ENCODE measurements at regions not wholly inside any gene's neighbourhood (a gene's known extent, or its start where the extent isn't known, plus 50 kb on each side); places are given as distances from the start of the nearest gene placed in this dataset.

- no peak overlapping the region for H3K9ac ChIP-seq (ENCODE audit: extremely low read depth, insufficient read length, low read length)
- no peaks in the 10 kb centered on the region for H3K79me2 ChIP-seq (ENCODE audit: insufficient read depth, low read length)
- H2BK120ac ChIP-seq (ENCODE audit: low read depth, low read length, poor library complexity, severe bottlenecking), result no peak overlapping the region
- H2BK5ac ChIP-seq (ENCODE audit: insufficient read length, low read length), result no peak overlapping the region
- H3K23ac ChIP-seq (ENCODE audit: insufficient read length, low read depth, low read length), result no peak overlapping the region
- no peaks in the 10 kb centered on the region for H3K9me3 ChIP-seq (ENCODE audit: control insufficient read depth, low read depth, low read length)
- no peak overlapping the region for H4K5ac ChIP-seq (ENCODE audit: insufficient read length, low read depth, low read length)
- no peak overlapping the region for H3K14ac ChIP-seq (ENCODE audit: insufficient read depth, low read length)
- peaks cover 27 to 35% of the 10 kb centered on the region in 2 experiments for H3K9me3 Mint-ChIP-seq
- peak overlapping the region; percentile 4 to 35 (median 18); a peak in 4 of 7 replicates for H3K27ac Mint-ChIP-seq
- no peak overlapping the region for H2AK5ac ChIP-seq (ENCODE audit: insufficient read length, low read length)
- no peak overlapping the region for H3K4ac ChIP-seq (ENCODE audit: low read depth, low read length)
- no peak overlapping the region for H3K4me2 ChIP-seq (ENCODE audit: insufficient read depth, insufficient read length, low read length)
- H3K23me2 ChIP-seq (ENCODE audit: insufficient read length, low read depth, low read length, poor library complexity, severe bottlenecking), result no peaks in the 10 kb centered on the region
- H3K27ac ChIP-seq (ENCODE audit: insufficient read length, low read depth, low read length), result no peak overlapping the region
- no peak overlapping the region for H2BK20ac ChIP-seq (ENCODE audit: low read depth, low read length, poor library complexity, severe bottlenecking)
- H4K8ac ChIP-seq (replicated peaks; ENCODE audit: insufficient read length, low read depth, low read length), result no peak overlapping the region
- no peak overlapping the region for H2AFZ ChIP-seq (ENCODE audit: low read length)
- H2BK12ac ChIP-seq (ENCODE audit: insufficient read length, low read depth, low read length), result no peak overlapping the region
- no peaks in the 10 kb centered on the region for H3K27me3 Mint-ChIP-seq (ENCODE audit: low read depth)
- H3K4me1 ChIP-seq (ENCODE audit: insufficient read depth, low read length), result peaks cover 6% of the 10 kb centered on the region
- no peak overlapping the region for H3K56ac ChIP-seq (ENCODE audit: insufficient read length, low read depth, low read length)
- no peak overlapping the region for H3K18ac ChIP-seq (ENCODE audit: insufficient read length, low read depth, low read length)
- no peaks in the 10 kb centered on the region for H3K79me1 ChIP-seq (ENCODE audit: insufficient read depth, low read depth, low read length, poor library complexity, severe bottlenecking)
- H3T11ph ChIP-seq (ENCODE audit: low read length), result no peak overlapping the region
- no peaks in the 10 kb centered on the region for H4K20me1 ChIP-seq (ENCODE audit: control insufficient read depth, insufficient read depth, insufficient read length)
- H3K27me3 ChIP-seq (ENCODE audit: insufficient read depth, low read length), result no peaks in the 10 kb centered on the region
- H2BK15ac ChIP-seq (ENCODE audit: low read depth, low read length), result no peak overlapping the region
- no peak overlapping the region for H4K91ac ChIP-seq (ENCODE audit: insufficient read length, low read depth, low read length)
- no CpG with 5 or more reads among the region's 8 CpGs for whole genome bisulfite sequencing (ENCODE audit: extremely low coverage, insufficient read length, low lambda C conversion rate)
- no peak for TF ChIP-seq CTCF (conservative IDR thresholded peaks at IDR 0.05)
- H3K36me3 Mint-ChIP-seq (ENCODE audit: insufficient read depth in 1 of 3, low read depth in 3 of 3), result peaks cover 26 to 54% (median 34%) of the 10 kb centered on the region in 3 experiments
- H3K4me1 Mint-ChIP-seq, result peaks cover 31 to 35% of the 10 kb centered on the region in 2 experiments
- H3K4me3 Mint-ChIP-seq, result no peak overlapping the region
- no peak for DNase-seq
These were observed 83.6 kb upstream of the MAPK10 start for GRCh38 chr4:86443495-86443894.

All from H9 (cell line).